ENCODE measurements at regions not wholly inside any gene's neighbourhood (a gene's known extent, or its start where the extent isn't known, plus 50 kb on each side); places are given as distances from the start of the nearest gene placed in this dataset.

DNA sequence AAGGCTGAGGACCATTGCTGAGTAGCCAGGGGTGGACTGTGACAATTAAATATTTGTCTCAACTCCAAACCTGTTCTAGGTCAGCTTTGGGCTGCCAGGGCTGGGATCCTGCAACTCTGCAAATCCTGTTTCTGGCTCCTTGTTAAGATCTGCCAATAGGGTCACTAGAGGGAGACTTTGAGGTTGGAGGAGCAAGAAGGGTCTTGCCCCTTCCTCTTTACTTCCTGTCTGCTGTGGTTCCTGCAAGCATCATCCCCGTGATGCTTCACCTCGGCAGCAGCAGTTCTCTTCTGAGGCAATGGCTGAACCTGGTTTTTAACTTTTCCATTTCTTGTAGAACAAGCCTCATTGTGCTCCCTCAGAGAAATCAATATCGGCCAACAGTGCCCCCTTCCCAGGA lies 124.6 kb downstream of the IRX5 start:
- TF ChIP-seq, protein P1, sequence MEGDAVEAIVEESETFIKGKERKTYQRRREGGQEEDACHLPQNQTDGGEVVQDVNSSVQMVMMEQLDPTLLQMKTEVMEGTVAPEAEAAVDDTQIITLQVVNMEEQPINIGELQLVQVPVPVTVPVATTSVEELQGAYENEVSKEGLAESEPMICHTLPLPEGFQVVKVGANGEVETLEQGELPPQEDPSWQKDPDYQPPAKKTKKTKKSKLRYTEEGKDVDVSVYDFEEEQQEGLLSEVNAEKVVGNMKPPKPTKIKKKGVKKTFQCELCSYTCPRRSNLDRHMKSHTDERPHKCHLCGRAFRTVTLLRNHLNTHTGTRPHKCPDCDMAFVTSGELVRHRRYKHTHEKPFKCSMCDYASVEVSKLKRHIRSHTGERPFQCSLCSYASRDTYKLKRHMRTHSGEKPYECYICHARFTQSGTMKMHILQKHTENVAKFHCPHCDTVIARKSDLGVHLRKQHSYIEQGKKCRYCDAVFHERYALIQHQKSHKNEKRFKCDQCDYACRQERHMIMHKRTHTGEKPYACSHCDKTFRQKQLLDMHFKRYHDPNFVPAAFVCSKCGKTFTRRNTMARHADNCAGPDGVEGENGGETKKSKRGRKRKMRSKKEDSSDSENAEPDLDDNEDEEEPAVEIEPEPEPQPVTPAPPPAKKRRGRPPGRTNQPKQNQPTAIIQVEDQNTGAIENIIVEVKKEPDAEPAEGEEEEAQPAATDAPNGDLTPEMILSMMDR (IDR thresholded peaks at IDR 0.05; ENCODE audit: low read depth, low read length) = no peak
- DNase-seq (ENCODE audit: extremely low read depth, low read depth) = no peak

DNA sequence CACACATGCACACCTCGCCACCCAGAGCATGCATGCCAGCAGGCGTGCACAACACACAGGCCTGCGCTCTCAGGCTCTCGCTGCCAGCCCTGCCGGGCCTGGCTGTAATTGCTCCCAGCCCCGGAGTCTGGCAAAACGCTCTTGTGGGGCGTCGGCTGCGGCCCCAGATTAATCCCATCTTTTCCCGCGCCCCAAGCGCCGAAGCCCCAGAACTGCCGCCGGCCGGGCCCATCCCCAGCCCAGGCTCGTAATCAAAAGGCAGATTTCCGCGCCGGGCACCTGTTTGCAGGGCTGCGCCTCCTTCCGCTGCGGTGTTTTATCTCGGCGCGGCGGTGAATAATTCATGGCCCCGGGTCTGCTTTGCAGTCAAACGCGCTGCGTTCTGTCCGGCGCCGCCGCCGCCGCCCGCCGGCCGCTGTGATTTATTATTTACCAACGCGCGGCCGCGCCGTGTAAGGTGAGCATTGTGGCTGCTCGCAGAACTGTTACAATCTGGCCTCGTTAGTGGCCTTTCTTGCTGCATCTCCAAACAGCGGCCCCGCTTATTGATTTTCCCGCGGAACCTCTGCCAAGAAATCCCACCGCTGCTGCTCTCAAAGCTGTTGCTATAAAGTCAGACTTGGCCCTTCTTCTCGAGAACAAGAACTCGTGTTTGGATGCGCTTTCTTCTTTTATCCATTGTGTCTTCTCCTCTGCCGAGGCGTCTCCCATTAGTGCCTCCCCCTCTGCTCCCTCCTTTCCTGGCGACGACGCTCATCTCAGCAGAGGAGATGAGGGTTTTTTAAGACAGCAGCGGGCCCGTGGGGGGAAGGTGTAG lies 126.1 kb downstream of the IRX5 start:
- TF ChIP-seq, protein P1 (IDR thresholded peaks at IDR 0.05; ENCODE audit: low read depth, low read length) = no peak
- no peak for DNase-seq (ENCODE audit: extremely low read depth, low read depth)

DNA sequence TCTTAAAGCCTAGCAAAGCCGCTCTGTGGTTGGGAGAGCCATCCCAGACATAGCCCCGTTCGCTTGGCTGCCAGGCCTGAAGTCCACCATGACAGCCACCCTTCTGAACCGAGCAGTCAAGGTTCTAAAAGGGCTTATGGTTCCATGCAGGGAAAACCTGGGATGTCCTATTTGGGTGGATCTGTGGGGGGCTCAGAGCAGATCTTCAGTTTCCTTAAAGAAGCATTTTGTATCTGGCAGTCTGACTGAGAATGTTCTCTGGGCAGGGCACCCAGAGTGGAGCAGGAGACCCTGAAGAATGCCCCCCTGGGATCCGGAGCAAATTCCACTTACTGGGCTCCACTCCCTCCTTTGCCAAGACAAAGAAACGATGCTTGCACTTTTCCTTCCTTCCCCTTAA lies 127.2 kb downstream of the IRX5 start:
- TF ChIP-seq, protein P1 (IDR thresholded peaks at IDR 0.05; ENCODE audit: low read depth, low read length) = no peak
- no peak for DNase-seq (ENCODE audit: extremely low read depth, low read depth)

DNA sequence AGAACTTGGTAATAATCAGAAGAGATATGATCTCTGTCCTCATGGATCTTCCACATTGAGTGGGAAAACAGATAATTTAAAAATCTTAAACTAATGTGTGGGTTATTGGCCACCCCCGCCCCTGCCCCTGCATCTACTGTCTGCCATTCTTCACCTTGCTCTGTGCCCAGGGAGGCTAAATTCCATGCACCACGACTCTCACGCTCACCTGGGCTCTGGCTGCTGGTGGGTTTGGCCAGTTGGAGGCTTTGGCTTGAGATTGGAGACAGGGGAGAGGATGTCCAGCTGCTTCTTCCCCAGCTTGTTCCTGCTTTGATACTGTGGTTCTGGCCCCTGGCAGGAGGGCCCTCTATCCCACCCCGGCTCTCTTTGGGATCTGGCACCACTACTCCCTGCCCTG lies 127.9 kb downstream of the IRX5 start:
- TF ChIP-seq, protein P1 (IDR thresholded peaks at IDR 0.05; ENCODE audit: low read depth, low read length) = no peak
- no peak for DNase-seq (ENCODE audit: extremely low read depth, low read depth)

DNA sequence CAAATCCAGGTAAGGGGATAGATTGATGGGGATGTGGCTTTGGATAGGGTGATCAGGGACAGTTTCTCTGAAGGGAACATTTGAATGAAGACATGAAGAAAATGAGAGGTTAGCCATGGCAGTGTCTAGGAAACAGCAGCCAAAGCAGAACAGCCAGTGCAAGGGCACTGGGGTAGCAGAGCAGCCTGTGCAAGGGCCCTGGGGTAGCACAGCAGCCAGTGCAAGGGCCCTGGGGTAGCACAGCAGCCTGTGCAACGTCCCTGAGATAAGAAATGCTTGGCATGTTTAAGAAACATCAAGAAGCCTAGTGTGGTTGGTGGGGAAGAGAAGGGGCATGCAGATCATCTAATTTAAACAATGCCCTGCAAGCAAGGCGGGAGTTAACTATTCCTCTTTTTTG lies 128.5 kb downstream of the IRX5 start:
- TF ChIP-seq, protein P1 (IDR thresholded peaks at IDR 0.05; ENCODE audit: low read depth, low read length) = no peak
- no peak for DNase-seq (ENCODE audit: extremely low read depth, low read depth)

DNA sequence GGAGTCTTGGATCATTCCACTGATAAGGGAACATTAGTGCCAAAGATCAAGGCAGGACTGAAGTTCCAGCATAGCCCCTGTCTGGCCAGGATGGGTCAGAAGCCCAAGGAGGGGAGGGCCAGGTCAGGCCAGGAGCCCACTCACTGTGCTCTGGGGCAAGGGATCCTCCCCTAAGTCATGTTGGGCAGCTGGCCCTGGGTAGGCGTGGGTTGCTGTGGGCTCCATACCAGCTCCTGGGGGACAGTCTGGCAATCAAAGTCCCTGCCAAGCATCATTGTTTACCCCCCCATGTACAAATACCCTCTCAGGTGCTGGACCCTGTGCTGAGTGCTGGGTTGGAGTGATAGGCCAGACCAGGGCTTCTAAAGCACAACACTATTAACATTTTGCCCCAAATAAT lies 130.5 kb downstream of the IRX5 start:
- DNase-seq (ENCODE audit: extremely low read depth, low read depth) = no peak
- TF ChIP-seq, protein P1 (IDR thresholded peaks at IDR 0.05; ENCODE audit: low read depth, low read length) = no peak

DNA sequence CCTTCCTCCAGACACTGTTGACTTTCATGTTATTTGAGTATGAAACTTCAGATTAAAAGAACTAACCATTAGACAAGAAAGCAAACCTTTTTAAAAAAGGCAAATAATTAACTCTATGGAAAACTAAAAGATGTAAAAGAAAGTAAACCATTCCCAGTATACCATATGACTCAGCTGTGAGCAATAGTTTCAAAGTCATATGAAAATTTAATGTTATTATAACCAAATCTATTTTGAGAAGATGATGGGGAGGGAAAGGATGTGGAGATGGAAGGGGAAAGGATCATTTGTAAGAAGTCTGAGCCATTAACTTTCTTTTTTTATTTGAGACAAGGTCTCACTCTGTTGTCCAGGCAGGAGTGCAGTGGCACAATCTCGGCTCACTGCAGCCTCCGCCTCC lies 131.8 kb downstream of the IRX5 start:
- no peak for DNase-seq (ENCODE audit: extremely low read depth, low read depth)
- TF ChIP-seq, protein P1 (IDR thresholded peaks at IDR 0.05; ENCODE audit: low read depth, low read length) = no peak
